ENCODE measurements at regions not wholly inside any gene's neighbourhood (a gene's known extent, or its start where the extent isn't known, plus 50 kb on each side); places are given as distances from the start of the nearest gene placed in this dataset.

GRCh38 chr18:10400534-10401307 is 53.7 kb upstream of the APCDD1 start:
- 50 to 52% methylated on average over 11 of the region's 11 CpGs for WGBS, 2 experiments (ENCODE audit: low coverage in 1 of 2, low lambda C conversion rate in 2 of 2, missing lambda C conversion rate in 2 of 2)
- in situ Hi-C loops (cut with MboI), result no loop called here

GRCh38 chr18:10401521-10401920 is 52.9 kb upstream of the APCDD1 start:
- H3K27ac ChIP-seq, result no peak overlapping the region
- H3K27me3 ChIP-seq (replicated peaks; ENCODE audit: insufficient read depth), result 0 out of 2 replicates have a peak, but pooled peaks cover 10% of the 10 kb centered on the region
- H3K9ac ChIP-seq, result no peak overlapping the region
- H2AFZ ChIP-seq, result no peak overlapping the region
- H3K4me1 ChIP-seq (ENCODE audit: insufficient read depth), result peaks cover 6% of the 10 kb centered on the region; the same call in 1 of the 2 replicates
- in situ Hi-C loops (cut with MboI), result no loop called here
- H3K9me3 ChIP-seq (ENCODE audit: low read depth), result no peaks in the 10 kb centered on the region
- no peak overlapping the region for H3K4me2 ChIP-seq (ENCODE audit: unreplicated experiment)
- H3F3A ChIP-seq (ENCODE audit: insufficient read depth), result no peaks in the 10 kb centered on the region
- 5 to 6% methylated on average over 4 to 5 of the region's 5 CpGs for WGBS, 2 experiments (ENCODE audit: low coverage in 1 of 2, low lambda C conversion rate in 2 of 2, missing lambda C conversion rate in 2 of 2)
- TF ChIP-seq EZH2phosphoT487 (IDR thresholded peaks at IDR 0.05; ENCODE audit: insufficient read depth, low read depth), result no peak
- H3K79me2 ChIP-seq (ENCODE audit: insufficient read depth), result no peaks in the 10 kb centered on the region
- H3K36me3 ChIP-seq (ENCODE audit: low read depth), result no peaks in the 10 kb centered on the region
- H4K20me1 ChIP-seq (ENCODE audit: insufficient read depth), result no peaks in the 10 kb centered on the region
- H3K4me3 ChIP-seq, result no peak overlapping the region
- DNase-seq, result peak; percentile 22
- no peaks in the 10 kb centered on the region for H3K9me2 ChIP-seq (ENCODE audit: insufficient read depth)

More at GRCh38 chr18:10400534-10401307, 53.7 kb upstream of the APCDD1 start:
- no peaks in the 10 kb centered on the region for H3F3A ChIP-seq (ENCODE audit: insufficient read depth)
- peaks cover 6% of the 10 kb centered on the region; the same call in 1 of the 2 replicates for H3K4me1 ChIP-seq (ENCODE audit: insufficient read depth)
- no peaks in the 10 kb centered on the region for H4K20me1 ChIP-seq (ENCODE audit: insufficient read depth)
- no peak for DNase-seq
- no peaks in the 10 kb centered on the region for H3K9me3 ChIP-seq (ENCODE audit: low read depth)
- no peak overlapping the region for H2AFZ ChIP-seq
- H3K9me2 ChIP-seq (ENCODE audit: insufficient read depth), result no peaks in the 10 kb centered on the region
- 0 out of 2 replicates have a peak, but pooled peaks cover 10% of the 10 kb centered on the region for H3K27me3 ChIP-seq (replicated peaks; ENCODE audit: insufficient read depth)
- H3K27ac ChIP-seq, result no peak overlapping the region
- no peaks in the 10 kb centered on the region for H3K36me3 ChIP-seq (ENCODE audit: low read depth)
- no peak overlapping the region for H3K4me2 ChIP-seq (ENCODE audit: unreplicated experiment)
- no peak overlapping the region for H3K9ac ChIP-seq
- H3K4me3 ChIP-seq, result no peak overlapping the region
- TF ChIP-seq EZH2phosphoT487 (IDR thresholded peaks at IDR 0.05; ENCODE audit: insufficient read depth, low read depth), result no peak
- TF ChIP-seq EZH2 (IDR thresholded peaks at IDR 0.05; ENCODE audit: insufficient read depth, poor library complexity, severe bottlenecking), result no peak
- H3K79me2 ChIP-seq (ENCODE audit: insufficient read depth), result no peaks in the 10 kb centered on the region

GRCh38 chr18:10401930-10402329 is 52.5 kb upstream of the APCDD1 start:
- Histone ChIP-seq H3K9me3 (ENCODE audit: low read depth) (no peaks in the 10 kb centered on the region), H3K4me1 (ENCODE audit: insufficient read depth) (peaks cover 6% of the 10 kb centered on the region; the same call in 1 of the 2 replicates), H3K9ac (no peak overlapping the region), H3K27me3 (replicated peaks; ENCODE audit: insufficient read depth) (0 out of 2 replicates have a peak, but pooled peaks cover 10% of the 10 kb centered on the region), H3K4me2 (ENCODE audit: unreplicated experiment) (no peak overlapping the region), H4K20me1 (ENCODE audit: insufficient read depth) (no peaks in the 10 kb centered on the region), H3F3A (ENCODE audit: insufficient read depth) (no peaks in the 10 kb centered on the region), H3K4me3 (no peak overlapping the region), H2AFZ (no peak overlapping the region), H3K9me2 (ENCODE audit: insufficient read depth) (no peaks in the 10 kb centered on the region), H3K36me3 (ENCODE audit: low read depth) (no peaks in the 10 kb centered on the region), H3K79me2 (ENCODE audit: insufficient read depth) (no peaks in the 10 kb centered on the region), H3K27ac (no peak overlapping the region)
- DNase-seq, result no peak
- TF ChIP-seq EZH2 (IDR thresholded peaks at IDR 0.05; ENCODE audit: insufficient read depth, poor library complexity, severe bottlenecking), result no peak
- TF ChIP-seq EZH2phosphoT487 (IDR thresholded peaks at IDR 0.05; ENCODE audit: insufficient read depth, low read depth), result no peak
- 76 to 81% methylated on average over 6 of the region's 6 CpGs for WGBS, 2 experiments (ENCODE audit: low coverage in 1 of 2, low lambda C conversion rate in 2 of 2, missing lambda C conversion rate in 2 of 2)
- in situ Hi-C loops (cut with MboI), result no loop called here

GRCh38 chr18:10402871-10403559 is 51.4 kb upstream of the APCDD1 start:
- WGBS, 2 experiments (ENCODE audit: low coverage in 1 of 2, low lambda C conversion rate in 2 of 2, missing lambda C conversion rate in 2 of 2), result 95 to 97% methylated on average over 8 of the region's 8 CpGs
- no peaks in the 10 kb centered on the region for H3K9me3 ChIP-seq (ENCODE audit: low read depth)
- H3K9ac ChIP-seq, result no peak overlapping the region
- no peaks in the 10 kb centered on the region for H3K36me3 ChIP-seq (ENCODE audit: low read depth)
- H3K79me2 ChIP-seq (ENCODE audit: insufficient read depth), result no peaks in the 10 kb centered on the region
- TF ChIP-seq EZH2 (IDR thresholded peaks at IDR 0.05; ENCODE audit: insufficient read depth, poor library complexity, severe bottlenecking) (no peak), EZH2phosphoT487 (IDR thresholded peaks at IDR 0.05; ENCODE audit: insufficient read depth, low read depth) (no peak)
- H3K4me2 ChIP-seq (ENCODE audit: unreplicated experiment), result no peak overlapping the region
- no peaks in the 10 kb centered on the region for H4K20me1 ChIP-seq (ENCODE audit: insufficient read depth)
- H3K27me3 ChIP-seq (replicated peaks; ENCODE audit: insufficient read depth), result 0 out of 2 replicates have a peak, but pooled peaks cover 10% of the 10 kb centered on the region
- no peaks in the 10 kb centered on the region for H3K9me2 ChIP-seq (ENCODE audit: insufficient read depth)
- H3K4me1 ChIP-seq (ENCODE audit: insufficient read depth), result peaks cover 6% of the 10 kb centered on the region; the same call in 1 of the 2 replicates
- no peak overlapping the region for H2AFZ ChIP-seq
- in situ Hi-C loops (cut with MboI), result no loop called here
- H3F3A ChIP-seq (ENCODE audit: insufficient read depth), result no peaks in the 10 kb centered on the region
- H3K27ac ChIP-seq, result no peak overlapping the region
- no peak for DNase-seq
- no peak overlapping the region for H3K4me3 ChIP-seq

Data from GM23248 (cell line).